Thoracic aorta (tissue), 2 donors: ENCODE measurements at regions not wholly inside any gene's neighbourhood (a gene's known extent, or its start where the extent isn't known, plus 50 kb on each side); places are given as distances from the start of the nearest gene placed in this dataset.
"Not testable (repeated sequence)": the region's sequence is repeated elsewhere in the genome, so short reads cannot be mapped to it uniquely, and the experiment has no call there.

Experiments used
- ATAC-seq: fragments of 150-250 bp; one replicate; pipeline ENCODE4 v1.8.0; 2017; ENCODE audit warnings: low read depth; ENCODE audit not compliant: insufficient number of reproducible peaks, low FRiP score
- DNase-seq: peaks from one replicate; pipeline ENCODE4 v3.0.0-alpha.2; 2020; ENCODE audit warnings: low spot score
- H3K27ac ChIP-seq, 2 donors: fragments of 200-600 bp; sonication (generic); 1 replicate in 1 of 2; 2 replicates in 1 of 2; pipeline ENCODE4 v1.5.1; 2016; ENCODE audit warnings: mild to moderate bottlenecking in 2 of 2, moderate library complexity in 2 of 2
- H3K27me3 ChIP-seq: fragments of 200-600 bp; sonication (generic); replicated peaks from 2 replicates; pipeline ENCODE4 v1.6.0; 2016; ENCODE audit warnings: mild to moderate bottlenecking; ENCODE audit not compliant: insufficient read depth
- H3K36me3 ChIP-seq: fragments of 200-600 bp; sonication (generic); one replicate; pipeline ENCODE4 v1.5.1; 2016
- H3K4me1 ChIP-seq, 2 donors: fragments of 200-600 bp; sonication (generic); 1 replicate in 1 of 2; 2 replicates in 1 of 2; pipeline versions ENCODE4 v1.5.1 to v1.6.0; 2016; ENCODE audit warnings: low read depth in 2 of 2, mild to moderate bottlenecking in 1 of 2; ENCODE audit not compliant: control insufficient read depth in 1 of 2
- H3K4me3 ChIP-seq: fragments of 200-600 bp; sonication (generic); 2 replicates; pipeline ENCODE4 v1.5.1; 2016; ENCODE audit warnings: mild to moderate bottlenecking
- H3K9me3 ChIP-seq: fragments of 200-600 bp; sonication (generic); 2 replicates; pipeline ENCODE4 v1.5.1; 2016
- CTCF ChIP-seq: fragments of 200-600 bp; sonication (generic); IDR thresholded peaks from one replicate; pipeline ENCODE4 v1.5.1; 2019; ENCODE audit warnings: antibody characterized with exemption

DNA sequence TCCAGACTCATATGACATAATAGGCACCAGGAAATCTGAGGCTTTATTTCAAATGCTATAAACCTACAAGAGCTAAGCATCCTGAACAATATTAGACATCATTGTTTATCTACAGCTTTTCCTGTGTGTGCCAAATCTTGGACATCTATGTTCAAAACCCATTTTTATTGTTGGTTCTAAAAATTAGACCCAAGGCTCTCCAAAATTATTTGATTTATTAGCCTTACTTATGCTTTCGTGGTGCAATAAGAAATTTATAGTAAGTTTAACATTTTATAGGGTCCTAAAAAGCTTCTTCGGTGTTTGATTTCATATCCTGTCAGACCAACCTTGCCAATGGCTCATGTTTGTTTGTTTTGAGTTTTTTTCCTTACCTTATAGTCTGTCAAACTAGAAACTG is 1014.5 kb upstream of the MANEA start:
- ATAC-seq (no peak), DNase-seq (no peak)
- H3K27ac ChIP-seq = no peak overlapping the region
- no peaks in the 10 kb centered on the region for H3K27me3 ChIP-seq
- H3K9me3 ChIP-seq = no peaks in the 10 kb centered on the region
- H3K4me3 ChIP-seq = no peak overlapping the region
- no peaks in the 10 kb centered on the region for H3K4me1 ChIP-seq
- H3K36me3 ChIP-seq = no peaks in the 10 kb centered on the region
- TF ChIP-seq CTCF = no peak

DNA sequence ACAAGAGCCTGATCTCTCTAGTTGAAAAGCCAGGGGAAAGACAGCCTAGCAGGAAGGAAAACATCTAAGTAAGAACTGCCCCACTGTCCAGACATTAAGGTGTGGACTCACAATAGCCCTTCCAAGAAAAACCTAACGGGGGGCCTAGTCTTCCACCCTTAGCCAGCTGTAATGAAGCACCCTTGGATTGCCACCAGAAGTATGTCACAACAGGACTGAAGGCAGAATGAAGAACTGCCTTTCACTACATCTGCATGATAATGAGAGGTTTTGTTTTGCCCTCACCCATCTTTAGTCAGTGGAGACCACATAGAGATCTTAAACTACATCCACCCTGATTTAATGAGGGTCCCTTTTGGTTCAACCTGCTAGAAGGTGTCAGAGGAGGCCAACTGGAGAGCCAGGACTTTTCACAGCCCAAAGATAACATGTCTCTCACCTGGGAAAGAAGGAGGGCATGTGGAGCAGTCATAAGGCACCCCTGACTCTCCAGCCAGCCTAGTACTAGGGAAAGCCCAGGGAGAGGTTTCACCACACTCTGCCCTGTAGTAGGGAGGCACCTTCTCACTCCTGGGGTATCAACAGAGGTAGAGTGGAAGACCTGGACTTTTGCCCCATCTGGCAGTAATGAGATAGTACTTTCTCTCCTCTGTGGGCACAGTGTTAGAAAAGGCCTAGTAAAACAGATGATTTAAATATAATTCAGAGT is 1017.4 kb upstream of the MANEA start:
- no peaks in the 10 kb centered on the region for H3K9me3 ChIP-seq
- H3K27me3 ChIP-seq = no peaks in the 10 kb centered on the region
- DNase-seq = no peak
- no peaks in the 10 kb centered on the region for H3K36me3 ChIP-seq
- no peak for ATAC-seq
- TF ChIP-seq CTCF = no peak
- no peak overlapping the region for H3K27ac ChIP-seq
- no peak overlapping the region for H3K4me3 ChIP-seq
- no peaks in the 10 kb centered on the region for H3K4me1 ChIP-seq

DNA sequence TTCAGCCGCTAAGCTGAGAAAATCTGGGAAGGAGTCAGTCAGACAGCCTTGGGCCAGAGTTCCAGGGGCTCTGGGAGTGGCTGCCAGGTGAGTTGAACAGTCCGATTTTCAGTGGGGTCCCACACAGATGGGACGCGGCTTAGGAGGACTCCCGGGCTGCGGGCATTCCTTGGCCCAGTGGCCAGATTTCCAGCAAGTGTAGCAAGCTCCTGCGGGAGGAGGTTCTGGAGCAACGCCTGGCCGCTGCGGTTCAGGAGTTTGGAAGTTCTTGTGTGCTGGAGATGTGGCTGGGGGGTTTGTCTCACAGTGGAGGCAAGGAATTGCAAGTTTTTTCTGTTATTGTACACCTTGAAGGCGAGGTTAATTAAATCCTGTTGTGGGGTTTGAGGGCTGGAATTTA is 1020.1 kb upstream of the MANEA start:
- not testable (repeated sequence) for H3K36me3 ChIP-seq, H3K9me3 ChIP-seq, H3K27me3 ChIP-seq, H3K27ac ChIP-seq, DNase-seq, ATAC-seq, H3K4me3 ChIP-seq, H3K4me1 ChIP-seq

DNA sequence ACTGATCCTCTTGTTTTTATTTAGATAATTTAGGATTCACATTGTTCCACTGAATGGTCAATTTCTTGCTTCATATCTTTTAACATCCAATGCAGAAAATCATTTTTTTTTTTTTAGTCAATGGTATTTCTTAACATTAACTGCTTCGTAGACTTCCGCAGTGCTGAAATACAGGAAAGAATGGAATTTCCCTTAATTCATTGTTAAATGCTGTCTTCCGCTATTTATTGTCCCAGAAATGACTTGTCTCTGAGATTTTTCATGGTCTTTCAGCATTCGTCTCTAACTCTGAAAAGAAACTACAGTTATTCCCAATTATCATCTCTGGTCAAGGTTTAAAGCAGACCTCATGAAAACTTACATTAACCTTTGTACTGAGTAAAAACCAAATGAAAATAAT is 1029.1 kb upstream of the MANEA start:
- ATAC-seq (no peak), DNase-seq (no peak)
- Histone ChIP-seq H3K4me3 (no peak overlapping the region), H3K27me3 (no peaks in the 10 kb centered on the region), H3K9me3 (no peaks in the 10 kb centered on the region), H3K36me3 (no peaks in the 10 kb centered on the region), H3K4me1 (no peaks in the 10 kb centered on the region), H3K27ac (no peak overlapping the region)
- TF ChIP-seq CTCF = no peak

GRCh38 chr6:94535798-94536197 is 1041.5 kb upstream of the MANEA start:
- DNase-seq (no peak), ATAC-seq (no peak)
- no peaks in the 10 kb centered on the region for H3K9me3 ChIP-seq
- H3K36me3 ChIP-seq = no peaks in the 10 kb centered on the region
- no peaks in the 10 kb centered on the region for H3K27me3 ChIP-seq
- H3K27ac ChIP-seq = no peak overlapping the region
- H3K4me3 ChIP-seq = no peak overlapping the region
- no peaks in the 10 kb centered on the region for H3K4me1 ChIP-seq
- no peak for TF ChIP-seq CTCF

DNA sequence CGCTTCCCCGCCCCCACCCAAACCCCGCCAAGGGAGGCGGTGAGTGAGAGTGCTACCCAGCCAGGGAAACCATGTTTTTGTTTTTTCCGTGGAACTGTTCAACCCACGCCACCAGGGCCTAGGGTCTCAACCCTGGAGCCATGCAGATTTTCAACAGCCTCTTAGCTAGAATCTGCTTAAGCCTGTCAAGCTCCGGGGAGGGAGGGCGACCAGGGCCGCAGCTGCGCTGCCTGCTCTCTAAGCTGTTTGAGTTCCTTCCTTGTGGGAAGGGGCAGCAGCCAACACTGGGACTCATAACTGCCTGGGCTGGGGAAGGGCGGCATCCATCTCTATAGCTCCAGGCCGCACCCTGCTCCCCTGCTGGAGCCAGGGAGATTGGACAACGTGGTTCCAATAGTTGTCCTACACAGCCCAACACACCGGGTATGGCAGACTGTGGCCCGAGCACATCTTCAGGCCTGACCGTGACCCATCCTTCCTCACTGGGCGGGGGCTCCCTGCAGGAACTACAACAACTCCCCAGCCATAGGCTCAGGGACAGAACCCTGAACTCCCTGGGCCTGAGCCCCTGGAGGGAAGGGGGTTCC is 1065.7 kb upstream of the MANEA start:
- Histone ChIP-seq H3K9me3 (no peaks in the 10 kb centered on the region), H3K27ac (no peak overlapping the region), H3K27me3 (no peaks in the 10 kb centered on the region), H3K4me3 (no peak overlapping the region), H3K4me1 (no peaks in the 10 kb centered on the region), H3K36me3 (no peaks in the 10 kb centered on the region)
- DNase-seq (no peak), ATAC-seq (no peak)
- TF ChIP-seq CTCF = no peak
